Ascending aorta (tissue), 2 donors: ENCODE measurements at regions not wholly inside any gene's neighbourhood (a gene's known extent, or its start where the extent isn't known, plus 50 kb on each side); places are given as distances from the start of the nearest gene placed in this dataset.

Source experiments
- DNase-seq, 2 donors: peaks; one replicate each; pipeline ENCODE4 v3.0.0-alpha.2; 2019; ENCODE audit warnings: low spot score in 2 of 2
- H3K27ac ChIP-seq, 2 donors: fragments of 200-600 bp; sonication (generic); one replicate each; pipeline ENCODE4 v1.5.1; 2016 to 2017; ENCODE audit warnings: mild to moderate bottlenecking in 1 of 2
- H3K27me3 ChIP-seq: fragments of 200-600 bp; sonication (generic); one replicate; pipeline ENCODE4 v1.5.1; 2017
- H3K36me3 ChIP-seq, 2 donors: fragments of 200-600 bp; sonication (generic); one replicate each; pipeline ENCODE4 v1.5.1; 2016
- H3K4me1 ChIP-seq, 2 donors: fragments of 200-600 bp; sonication (generic); one replicate each; pipeline ENCODE4 v1.5.1; 2016 to 2017; ENCODE audit warnings: mild to moderate bottlenecking in 1 of 2
- H3K4me3 ChIP-seq, 2 donors: fragments of 200-600 bp; sonication (generic); one replicate each; pipeline ENCODE4 v1.5.1; 2016 to 2017; ENCODE audit warnings: mild to moderate bottlenecking in 1 of 2
- H3K9me3 ChIP-seq, 2 donors: fragments of 200-600 bp; sonication (generic); one replicate each; pipeline ENCODE4 v1.5.1; 2016
- intact Hi-C: fragments of 100-400 bp; cut with DNase I; formaldehyde crosslinking; loops from one replicate; pipeline ENCODE4 v1.15.1; 2023
- TF ChIP-seq, protein P1 (sequence below), 3 experiments: fragments of 200-600 bp in 2 of 3; fragments of 450-650 bp in 1 of 3; sonication (generic) in 2 of 3; IDR thresholded peaks; one replicate each; pipeline ENCODE4 v1.5.1; 2016 to 2019; ENCODE audit warnings: antibody characterized with exemption in 3 of 3, mild to moderate bottlenecking in 1 of 3, moderate library complexity in 1 of 3

- TF ChIP-seq, protein P1, sequence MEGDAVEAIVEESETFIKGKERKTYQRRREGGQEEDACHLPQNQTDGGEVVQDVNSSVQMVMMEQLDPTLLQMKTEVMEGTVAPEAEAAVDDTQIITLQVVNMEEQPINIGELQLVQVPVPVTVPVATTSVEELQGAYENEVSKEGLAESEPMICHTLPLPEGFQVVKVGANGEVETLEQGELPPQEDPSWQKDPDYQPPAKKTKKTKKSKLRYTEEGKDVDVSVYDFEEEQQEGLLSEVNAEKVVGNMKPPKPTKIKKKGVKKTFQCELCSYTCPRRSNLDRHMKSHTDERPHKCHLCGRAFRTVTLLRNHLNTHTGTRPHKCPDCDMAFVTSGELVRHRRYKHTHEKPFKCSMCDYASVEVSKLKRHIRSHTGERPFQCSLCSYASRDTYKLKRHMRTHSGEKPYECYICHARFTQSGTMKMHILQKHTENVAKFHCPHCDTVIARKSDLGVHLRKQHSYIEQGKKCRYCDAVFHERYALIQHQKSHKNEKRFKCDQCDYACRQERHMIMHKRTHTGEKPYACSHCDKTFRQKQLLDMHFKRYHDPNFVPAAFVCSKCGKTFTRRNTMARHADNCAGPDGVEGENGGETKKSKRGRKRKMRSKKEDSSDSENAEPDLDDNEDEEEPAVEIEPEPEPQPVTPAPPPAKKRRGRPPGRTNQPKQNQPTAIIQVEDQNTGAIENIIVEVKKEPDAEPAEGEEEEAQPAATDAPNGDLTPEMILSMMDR (IDR thresholded peaks at IDR 0.05) = no peak
- Histone ChIP-seq H3K4me1 (no peaks in the 10 kb centered on the region), H3K27ac (peak overlapping the region in 1 of 2 donors; percentile 6), H3K4me3 (no peak overlapping the region), H3K27me3 (no peaks in the 10 kb centered on the region), H3K36me3 (no peaks in the 10 kb centered on the region), H3K9me3 (no peaks in the 10 kb centered on the region)
- DNase-seq = no peak
- intact Hi-C loops = no loop called here
Measured at GRCh38 chr9:99459919-99460318, 237.8 kb downstream of the SEC61B start.

DNA sequence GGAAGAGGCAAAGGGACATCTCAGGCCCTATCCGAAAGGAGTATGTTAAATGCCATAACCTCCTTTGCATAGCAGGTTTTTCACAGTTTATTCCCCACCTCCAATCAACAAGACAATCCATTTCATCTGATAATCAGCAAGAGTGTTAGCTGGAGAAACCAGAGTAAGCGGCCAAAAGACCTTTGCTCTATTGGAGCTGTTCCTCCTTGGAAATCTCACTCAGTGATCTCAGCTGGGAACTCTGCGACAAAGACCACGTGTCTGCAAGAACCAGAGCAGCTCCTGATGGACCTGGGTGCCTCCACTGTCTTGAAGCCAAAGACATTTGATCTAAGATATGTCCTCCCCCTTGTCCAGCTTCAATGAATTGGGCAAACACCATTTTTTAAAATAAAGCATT lies 241.0 kb downstream of the SEC61B start:
- H3K9me3 ChIP-seq = no peaks in the 10 kb centered on the region
- H3K4me3 ChIP-seq = no peak overlapping the region
- H3K27me3 ChIP-seq = no peaks in the 10 kb centered on the region
- H3K4me1 ChIP-seq = peaks cover 0 to 3% of the 10 kb centered on the region in 2 donors
- no peak overlapping the region for H3K27ac ChIP-seq
- intact Hi-C loops = no loop called here
- no peaks in the 10 kb centered on the region for H3K36me3 ChIP-seq
- TF ChIP-seq, protein P1 (IDR thresholded peaks at IDR 0.05) = no peak
- no peak for DNase-seq

GRCh38 chr9:99464568-99464967 lies 242.5 kb downstream of the SEC61B start:
- no peak for DNase-seq
- no peak overlapping the region for H3K4me3 ChIP-seq
- intact Hi-C loops = no loop called here
- no peaks in the 10 kb centered on the region for H3K36me3 ChIP-seq
- peaks cover 0 to 3% of the 10 kb centered on the region in 2 donors for H3K4me1 ChIP-seq
- peak overlapping the region in 1 of 2 donors; percentile 70 for H3K27ac ChIP-seq
- no peaks in the 10 kb centered on the region for H3K27me3 ChIP-seq
- TF ChIP-seq, protein P1 (IDR thresholded peaks at IDR 0.05) = no peak
- no peaks in the 10 kb centered on the region for H3K9me3 ChIP-seq

DNA sequence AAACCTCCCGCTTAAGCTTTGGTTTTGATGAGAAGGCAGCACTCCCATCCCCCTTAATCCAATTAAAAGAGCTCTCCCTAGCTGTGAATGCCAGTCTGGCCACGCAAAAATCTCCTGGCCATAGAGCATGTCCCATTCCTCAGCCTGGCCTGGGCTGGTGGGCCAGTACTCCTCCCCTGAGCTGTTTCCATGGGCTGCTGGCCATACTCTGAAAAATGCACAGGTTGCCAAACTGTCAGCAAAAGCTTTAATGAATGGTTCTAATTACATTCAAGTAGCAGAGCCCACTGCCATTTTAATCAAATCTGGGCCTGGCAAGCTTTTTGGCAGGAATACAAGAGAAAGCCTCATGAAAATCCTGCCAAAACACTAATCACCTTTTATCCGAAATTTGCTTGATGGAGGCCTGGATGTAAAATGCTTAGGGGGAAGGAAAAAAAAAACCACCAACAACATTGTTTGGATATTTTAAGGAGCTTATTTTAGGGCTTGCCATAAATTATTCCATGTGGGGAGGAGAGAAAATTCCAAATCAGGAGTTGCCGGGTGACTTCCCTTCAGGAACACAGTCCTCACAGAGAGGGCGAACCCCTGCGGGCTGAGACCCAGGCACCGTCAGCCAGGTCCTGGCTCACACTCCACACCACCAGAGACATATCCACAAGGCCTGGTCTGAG lies 243.3 kb downstream of the SEC61B start:
- intact Hi-C loops = no loop called here
- H3K27ac ChIP-seq = peak overlapping the region; percentile 70 to 74
- no peak for DNase-seq
- no peaks in the 10 kb centered on the region for H3K27me3 ChIP-seq
- H3K4me1 ChIP-seq = peaks cover 0 to 3% of the 10 kb centered on the region in 2 donors
- H3K4me3 ChIP-seq = no peak overlapping the region
- no peaks in the 10 kb centered on the region for H3K9me3 ChIP-seq
- H3K36me3 ChIP-seq = no peaks in the 10 kb centered on the region
- TF ChIP-seq, protein P1 (IDR thresholded peaks at IDR 0.05) = no peak

DNA sequence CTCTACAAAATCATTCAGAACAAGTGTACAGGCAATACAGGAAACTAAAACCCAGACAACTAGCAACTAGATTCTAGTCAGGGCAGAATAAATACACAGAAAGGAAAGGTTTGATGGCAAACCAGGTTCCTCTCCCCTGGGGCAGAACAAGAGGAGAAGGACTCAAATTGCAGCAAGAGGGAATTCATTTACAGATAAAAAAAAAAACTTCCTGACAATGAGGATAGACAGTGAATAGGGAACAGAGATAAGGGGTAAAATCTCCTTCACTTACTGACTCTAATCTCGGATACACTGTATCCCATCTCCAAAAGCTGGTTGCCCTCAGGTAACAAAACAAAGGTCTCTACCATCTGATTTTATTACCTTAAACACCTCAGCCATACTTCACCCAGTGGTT lies 244.0 kb downstream of the SEC61B start:
- TF ChIP-seq, protein P1 (IDR thresholded peaks at IDR 0.05) = no peak
- H3K27me3 ChIP-seq = no peaks in the 10 kb centered on the region
- H3K4me1 ChIP-seq = peaks cover 0 to 3% of the 10 kb centered on the region in 2 donors
- DNase-seq = no peak
- H3K27ac ChIP-seq = peak overlapping the region; percentile 70 to 74
- intact Hi-C loops = no loop called here
- H3K4me3 ChIP-seq = no peak overlapping the region
- H3K36me3 ChIP-seq = no peaks in the 10 kb centered on the region
- H3K9me3 ChIP-seq = no peaks in the 10 kb centered on the region
